Mesothelial cell of epicardium (in vitro differentiated cells): ENCODE measurements at regions not wholly inside any gene's neighbourhood (a gene's known extent, or its start where the extent isn't known, plus 50 kb on each side); places are given as distances from the start of the nearest gene placed in this dataset.

ENCODE experiments used
- DNase-seq, 2 experiments: peaks; one replicate each; pipeline ENCODE4 v3.0.0; 2021; ENCODE audit warnings: low spot score in 2 of 2; ENCODE audit not compliant: unreplicated experiment in 2 of 2
- H3K27ac Mint-ChIP-seq: 2 replicates; pipeline ENCODE4 v1.8.0; 2021; ENCODE audit warnings: mixed read lengths
- H3K27me3 Mint-ChIP-seq: 2 replicates; pipeline ENCODE4 v1.8.0; 2021; ENCODE audit warnings: low read depth, mixed read lengths
- H3K36me3 Mint-ChIP-seq: 2 replicates; pipeline ENCODE4 v1.8.0; 2021; ENCODE audit warnings: mixed read lengths
- H3K4me1 Mint-ChIP-seq: 2 replicates; pipeline ENCODE4 v1.8.0; 2021; ENCODE audit warnings: mixed read lengths
- H3K4me3 Mint-ChIP-seq: 2 replicates; pipeline ENCODE4 v1.8.0; 2021; ENCODE audit warnings: mild to moderate bottlenecking, moderate library complexity, mixed read lengths
- H3K9me3 Mint-ChIP-seq: 2 replicates; pipeline ENCODE4 v1.8.0; 2021; ENCODE audit warnings: mixed read lengths
- TF ChIP-seq, protein P1 (sequence below): fragments of 200-600 bp; sonication (generic); IDR thresholded peaks from one replicate; pipeline ENCODE4 v1.5.0; 2021; ENCODE audit warnings: antibody characterized with exemption; ENCODE audit not compliant: unreplicated experiment

DNA sequence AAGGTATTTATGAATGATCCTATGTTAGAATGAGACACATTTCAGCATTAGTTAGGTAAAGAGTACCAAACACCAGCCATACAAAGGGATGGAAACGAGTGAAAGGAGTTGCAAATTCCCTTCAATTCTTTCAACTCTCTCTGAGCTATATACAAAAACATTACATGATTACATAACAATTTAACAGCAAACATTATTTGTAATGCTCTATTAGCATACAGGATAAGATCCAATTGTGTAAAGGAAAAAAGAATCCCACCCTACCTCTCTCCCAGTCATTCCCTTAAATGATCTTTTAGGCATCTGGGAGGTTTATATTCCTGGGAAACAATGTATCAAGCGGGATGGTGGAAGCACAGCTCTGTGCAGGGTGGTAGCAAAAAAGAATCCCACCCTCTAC, 117.9 kb downstream of the RHOU start:
- DNase-seq = peak in 1 of 2 experiments; percentile 5
- TF ChIP-seq, protein P1, sequence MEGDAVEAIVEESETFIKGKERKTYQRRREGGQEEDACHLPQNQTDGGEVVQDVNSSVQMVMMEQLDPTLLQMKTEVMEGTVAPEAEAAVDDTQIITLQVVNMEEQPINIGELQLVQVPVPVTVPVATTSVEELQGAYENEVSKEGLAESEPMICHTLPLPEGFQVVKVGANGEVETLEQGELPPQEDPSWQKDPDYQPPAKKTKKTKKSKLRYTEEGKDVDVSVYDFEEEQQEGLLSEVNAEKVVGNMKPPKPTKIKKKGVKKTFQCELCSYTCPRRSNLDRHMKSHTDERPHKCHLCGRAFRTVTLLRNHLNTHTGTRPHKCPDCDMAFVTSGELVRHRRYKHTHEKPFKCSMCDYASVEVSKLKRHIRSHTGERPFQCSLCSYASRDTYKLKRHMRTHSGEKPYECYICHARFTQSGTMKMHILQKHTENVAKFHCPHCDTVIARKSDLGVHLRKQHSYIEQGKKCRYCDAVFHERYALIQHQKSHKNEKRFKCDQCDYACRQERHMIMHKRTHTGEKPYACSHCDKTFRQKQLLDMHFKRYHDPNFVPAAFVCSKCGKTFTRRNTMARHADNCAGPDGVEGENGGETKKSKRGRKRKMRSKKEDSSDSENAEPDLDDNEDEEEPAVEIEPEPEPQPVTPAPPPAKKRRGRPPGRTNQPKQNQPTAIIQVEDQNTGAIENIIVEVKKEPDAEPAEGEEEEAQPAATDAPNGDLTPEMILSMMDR = no peak
- no peaks in the 10 kb centered on the region for H3K27me3 Mint-ChIP-seq
- H3K4me1 Mint-ChIP-seq = peaks cover 25% of the 10 kb centered on the region
- no peak overlapping the region for H3K27ac Mint-ChIP-seq
- H3K4me3 Mint-ChIP-seq = no peak overlapping the region
- peaks cover 20% of the 10 kb centered on the region for H3K9me3 Mint-ChIP-seq
- peaks cover 4% of the 10 kb centered on the region for H3K36me3 Mint-ChIP-seq

DNA sequence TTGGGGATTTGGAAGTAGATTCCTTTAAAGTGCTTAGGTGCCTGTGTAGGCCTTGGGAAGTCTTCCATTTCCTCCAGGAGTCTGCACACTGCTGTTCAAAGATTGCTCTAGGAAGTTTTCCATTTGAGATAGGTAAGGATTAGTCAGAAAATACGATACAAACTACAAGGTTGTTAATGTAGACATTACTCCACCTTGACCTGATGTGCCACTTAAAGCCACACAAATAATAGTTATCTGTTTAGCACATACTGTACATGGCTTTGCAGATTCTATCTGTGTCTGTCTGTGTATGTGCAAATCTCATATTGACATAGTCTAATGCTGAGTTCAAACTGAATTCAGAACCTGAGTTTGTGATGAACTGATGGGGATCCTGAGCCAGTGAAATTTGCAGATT, 118.4 kb downstream of the RHOU start:
- peaks cover 25% of the 10 kb centered on the region for H3K4me1 Mint-ChIP-seq
- no peaks in the 10 kb centered on the region for H3K27me3 Mint-ChIP-seq
- no peak for DNase-seq
- no peak overlapping the region for H3K4me3 Mint-ChIP-seq
- TF ChIP-seq, protein P1 = no peak
- H3K36me3 Mint-ChIP-seq = peaks cover 4% of the 10 kb centered on the region
- H3K27ac Mint-ChIP-seq = no peak overlapping the region
- H3K9me3 Mint-ChIP-seq = peaks cover 20% of the 10 kb centered on the region

DNA sequence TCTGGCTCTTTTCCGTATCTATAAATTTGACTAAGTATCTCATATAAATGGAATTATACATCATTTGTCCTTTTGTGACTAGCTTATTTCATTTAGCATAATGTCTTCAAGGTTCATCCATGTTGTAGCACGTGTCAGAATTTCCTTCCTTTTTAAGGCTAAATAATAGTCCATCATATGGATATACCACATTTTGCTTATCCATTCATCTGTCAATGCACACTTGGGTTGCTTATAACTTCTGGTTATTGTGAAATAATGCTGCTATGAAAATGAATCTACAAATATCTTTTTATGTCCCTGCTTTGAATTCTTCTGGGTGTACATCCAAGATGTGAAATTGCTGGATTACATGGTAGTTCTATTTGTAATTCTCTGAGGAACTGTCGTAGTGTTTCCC, 119.6 kb downstream of the RHOU start:
- no peak overlapping the region for H3K27ac Mint-ChIP-seq
- H3K4me3 Mint-ChIP-seq = no peak overlapping the region
- peaks cover 20% of the 10 kb centered on the region for H3K9me3 Mint-ChIP-seq
- H3K36me3 Mint-ChIP-seq = peaks cover 4% of the 10 kb centered on the region
- no peak for DNase-seq
- H3K4me1 Mint-ChIP-seq = peaks cover 35% of the 10 kb centered on the region
- TF ChIP-seq, protein P1 = no peak
- no peaks in the 10 kb centered on the region for H3K27me3 Mint-ChIP-seq

DNA sequence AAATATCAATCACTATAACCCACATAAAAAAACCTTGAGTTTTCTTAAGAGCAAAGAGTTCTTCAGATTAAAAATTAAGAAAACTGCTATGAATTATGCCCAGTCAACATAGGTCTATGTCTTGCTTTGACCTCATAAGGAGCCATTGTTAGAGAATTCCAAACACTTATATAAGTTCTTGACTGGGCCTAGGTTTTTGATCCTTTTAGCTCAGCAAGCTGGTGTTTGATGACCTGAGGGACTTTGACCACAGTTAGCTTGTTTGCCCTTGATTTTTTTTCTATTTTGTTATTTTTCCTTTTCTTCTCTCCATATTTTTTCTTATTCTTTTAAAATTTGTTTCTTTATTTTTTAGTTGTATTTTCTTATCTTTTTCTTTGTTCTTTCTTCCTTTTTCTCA, 122.3 kb downstream of the RHOU start:
- Mint-ChIP-seq H3K27ac (no peak overlapping the region), H3K9me3 (peaks cover 20% of the 10 kb centered on the region), H3K4me3 (no peak overlapping the region), H3K27me3 (no peaks in the 10 kb centered on the region), H3K4me1 (peaks cover 32% of the 10 kb centered on the region), H3K36me3 (peaks cover 4% of the 10 kb centered on the region)
- no peak for DNase-seq
- TF ChIP-seq, protein P1 = no peak

DNA sequence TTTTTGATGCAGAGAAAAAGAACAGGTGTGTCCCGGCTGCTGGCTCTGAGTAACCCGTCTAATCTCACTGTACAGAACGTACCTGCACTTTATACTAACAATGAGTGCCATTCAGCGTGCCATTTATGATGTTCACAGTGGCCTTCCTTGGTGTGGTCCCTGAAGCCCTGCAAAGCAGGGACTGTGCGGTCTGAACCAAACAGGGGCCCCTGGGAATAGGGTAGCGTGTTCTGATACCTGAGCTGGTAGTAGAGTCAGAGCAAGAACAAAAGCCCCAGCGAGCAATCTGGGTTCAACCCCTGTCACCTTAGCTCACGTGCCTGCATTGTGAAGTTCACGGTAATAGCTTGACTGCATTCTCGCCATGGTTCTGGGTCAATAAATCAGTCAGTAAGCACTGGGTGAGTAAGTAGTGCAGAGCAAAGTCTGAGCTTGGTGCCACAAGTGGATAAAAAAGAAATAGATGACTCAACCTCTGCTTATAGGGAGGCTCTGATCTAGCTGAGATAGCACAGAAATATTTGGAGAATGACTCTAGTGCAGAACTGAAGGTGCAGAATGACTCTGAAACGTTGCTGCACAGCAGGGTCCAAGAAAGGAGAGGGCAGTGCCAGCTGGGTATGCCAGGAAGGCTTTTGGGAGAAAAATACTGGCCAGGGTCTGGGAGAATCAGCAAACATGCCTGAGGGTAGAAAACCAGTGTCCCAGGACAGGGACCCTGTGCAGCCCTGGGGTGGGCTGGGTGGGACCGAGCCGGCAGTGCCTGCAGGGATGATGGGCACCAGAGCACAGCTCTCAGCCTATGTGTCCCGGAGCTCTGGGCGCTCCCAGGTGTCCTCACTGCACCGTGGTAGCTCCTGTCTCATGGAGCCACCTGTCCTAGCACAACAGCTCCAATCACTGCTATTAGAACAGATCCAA, 125.9 kb downstream of the RHOU start:
- peak overlapping the region; percentile 88 for H3K27ac Mint-ChIP-seq
- no peaks in the 10 kb centered on the region for H3K27me3 Mint-ChIP-seq
- TF ChIP-seq, protein P1 = no peak
- DNase-seq = peak in 1 of 2 experiments; percentile 37
- no peak overlapping the region for H3K4me3 Mint-ChIP-seq
- peaks cover 62% of the 10 kb centered on the region for H3K4me1 Mint-ChIP-seq
- no peaks in the 10 kb centered on the region for H3K36me3 Mint-ChIP-seq
- peaks cover 7% of the 10 kb centered on the region for H3K9me3 Mint-ChIP-seq
